22Rv1 (cell line): ENCODE measurements at regions not wholly inside any gene's neighbourhood (a gene's known extent, or its start where the extent isn't known, plus 50 kb on each side); places are given as distances from the start of the nearest gene placed in this dataset.

Experiments used
- ZFX ChIP-seq: fragments of 450-650 bp; IDR thresholded peaks from 2 replicates; pipeline ENCODE4 v1.6.1; 2017; ENCODE audit warnings: antibody characterized with exemption, borderline replicate concordance
- TF ChIP-seq, protein P1 (sequence below): fragments of 450-650 bp; IDR thresholded peaks from 2 replicates; pipeline ENCODE4 v1.5.1; 2017; ENCODE audit warnings: mild to moderate bottlenecking

GRCh38 chr15:66906668-66907614 is 158.5 kb upstream of the SMAD3 start:
- TF ChIP-seq, protein P1, sequence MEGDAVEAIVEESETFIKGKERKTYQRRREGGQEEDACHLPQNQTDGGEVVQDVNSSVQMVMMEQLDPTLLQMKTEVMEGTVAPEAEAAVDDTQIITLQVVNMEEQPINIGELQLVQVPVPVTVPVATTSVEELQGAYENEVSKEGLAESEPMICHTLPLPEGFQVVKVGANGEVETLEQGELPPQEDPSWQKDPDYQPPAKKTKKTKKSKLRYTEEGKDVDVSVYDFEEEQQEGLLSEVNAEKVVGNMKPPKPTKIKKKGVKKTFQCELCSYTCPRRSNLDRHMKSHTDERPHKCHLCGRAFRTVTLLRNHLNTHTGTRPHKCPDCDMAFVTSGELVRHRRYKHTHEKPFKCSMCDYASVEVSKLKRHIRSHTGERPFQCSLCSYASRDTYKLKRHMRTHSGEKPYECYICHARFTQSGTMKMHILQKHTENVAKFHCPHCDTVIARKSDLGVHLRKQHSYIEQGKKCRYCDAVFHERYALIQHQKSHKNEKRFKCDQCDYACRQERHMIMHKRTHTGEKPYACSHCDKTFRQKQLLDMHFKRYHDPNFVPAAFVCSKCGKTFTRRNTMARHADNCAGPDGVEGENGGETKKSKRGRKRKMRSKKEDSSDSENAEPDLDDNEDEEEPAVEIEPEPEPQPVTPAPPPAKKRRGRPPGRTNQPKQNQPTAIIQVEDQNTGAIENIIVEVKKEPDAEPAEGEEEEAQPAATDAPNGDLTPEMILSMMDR: no peak
- TF ChIP-seq ZFX: no peak
